Stimulated activated naive B cell treated with anti-CD40 and anti-IgM and Interleukin-4, amounts not matched to agents 10 μg/mL and 1 μg/mL and 100 μg/mL, for 72 hours (primary cell): ENCODE measurements at regions not wholly inside any gene's neighbourhood (a gene's known extent, or its start where the extent isn't known, plus 50 kb on each side); places are given as distances from the start of the nearest gene placed in this dataset.
"Not testable (repeated sequence)": the region's sequence is repeated elsewhere in the genome, so short reads cannot be mapped to it uniquely, and the experiment has no call there.

Experiments used
- ATAC-seq, 2 donors: fragments of 150-1000 bp; cut with Tn5 transposase; replicated peaks; 2 replicates each; pipeline ENCODE4 v1.10.0; 2021; ENCODE audit warnings: moderate library complexity in 1 of 2
- DNase-seq: peaks from one replicate; pipeline ENCODE4 v3.0.0; 2021
- H3K27ac Mint-ChIP-seq: one replicate; pipeline ENCODE4 v1.8.0; 2022; ENCODE audit warnings: mild to moderate bottlenecking, mixed read lengths
- H3K27me3 Mint-ChIP-seq, 2 donors: one replicate each; pipeline ENCODE4 v1.8.0; 2022; ENCODE audit warnings: mixed read lengths in 2 of 2
- H3K36me3 Mint-ChIP-seq, 2 donors: one replicate each; pipeline ENCODE4 v1.8.0; 2022; ENCODE audit warnings: mixed read lengths in 2 of 2, mild to moderate bottlenecking in 1 of 2
- H3K4me1 Mint-ChIP-seq, 2 donors: one replicate each; pipeline ENCODE4 v1.8.0; 2022; ENCODE audit warnings: mixed read lengths in 2 of 2, mild to moderate bottlenecking in 1 of 2
- H3K4me3 Mint-ChIP-seq, 2 donors: one replicate each; pipeline ENCODE4 v1.8.0; 2022; ENCODE audit warnings: mild to moderate bottlenecking in 2 of 2, mixed read lengths in 2 of 2, moderate library complexity in 1 of 2
- H3K9me3 Mint-ChIP-seq, 2 donors: one replicate each; pipeline ENCODE4 v1.8.0; 2022; ENCODE audit warnings: mixed read lengths in 2 of 2, mild to moderate bottlenecking in 1 of 2

GRCh38 chr1:81542196-81542595 lies 258.5 kb upstream of the ADGRL2 start:
- DNase-seq (no peak), ATAC-seq (no peak)
- no peak overlapping the region for H3K27ac Mint-ChIP-seq
- no peaks in the 10 kb centered on the region for H3K27me3 Mint-ChIP-seq
- H3K9me3 Mint-ChIP-seq: no peaks in the 10 kb centered on the region
- no peak overlapping the region for H3K4me3 Mint-ChIP-seq
- H3K4me1 Mint-ChIP-seq: no peaks in the 10 kb centered on the region
- H3K36me3 Mint-ChIP-seq: no peaks in the 10 kb centered on the region

GRCh38 chr1:81540216-81540615 lies 260.5 kb upstream of the ADGRL2 start:
- Mint-ChIP-seq H3K4me3 (no peak overlapping the region), H3K27me3 (no peaks in the 10 kb centered on the region), H3K9me3 (no peaks in the 10 kb centered on the region), H3K27ac (no peak overlapping the region), H3K36me3 (no peaks in the 10 kb centered on the region), H3K4me1 (no peaks in the 10 kb centered on the region)
- no peak for DNase-seq
- ATAC-seq: no peak

GRCh38 chr1:81529014-81529413 lies 271.7 kb upstream of the ADGRL2 start:
- no peak overlapping the region for H3K27ac Mint-ChIP-seq
- H3K4me3 Mint-ChIP-seq: no peak overlapping the region
- no peaks in the 10 kb centered on the region for H3K9me3 Mint-ChIP-seq
- DNase-seq: no peak
- H3K36me3 Mint-ChIP-seq: no peaks in the 10 kb centered on the region
- ATAC-seq: no peak
- H3K4me1 Mint-ChIP-seq: no peaks in the 10 kb centered on the region
- no peaks in the 10 kb centered on the region for H3K27me3 Mint-ChIP-seq

- Mint-ChIP-seq H3K36me3 (no peaks in the 10 kb centered on the region), H3K27ac (no peak overlapping the region)
- no peak for ATAC-seq
Observed at GRCh38 chr1:81525085-81525484, 275.6 kb upstream of the ADGRL2 start.

GRCh38 chr1:81519987-81520386 lies 280.7 kb upstream of the ADGRL2 start:
- no peaks in the 10 kb centered on the region for H3K4me1 Mint-ChIP-seq
- no peaks in the 10 kb centered on the region for H3K27me3 Mint-ChIP-seq
- no peak for ATAC-seq
- H3K9me3 Mint-ChIP-seq: peaks cover 0 to 2% of the 10 kb centered on the region in 2 donors
- H3K4me3 Mint-ChIP-seq: no peak overlapping the region
- H3K36me3 Mint-ChIP-seq: no peaks in the 10 kb centered on the region
- H3K27ac Mint-ChIP-seq: no peak overlapping the region
- DNase-seq: no peak

More at GRCh38 chr1:81525085-81525484, 275.6 kb upstream of the ADGRL2 start:
- no peaks in the 10 kb centered on the region for H3K4me1 Mint-ChIP-seq
- no peaks in the 10 kb centered on the region for H3K27me3 Mint-ChIP-seq
- no peak overlapping the region for H3K4me3 Mint-ChIP-seq
- DNase-seq: no peak
- peaks cover 0 to 2% of the 10 kb centered on the region in 2 donors for H3K9me3 Mint-ChIP-seq

GRCh38 chr1:81517987-81518386 lies 282.7 kb upstream of the ADGRL2 start:
- H3K9me3 Mint-ChIP-seq: peaks cover 0 to 2% of the 10 kb centered on the region in 2 donors
- no peak for DNase-seq
- H3K27ac Mint-ChIP-seq: no peak overlapping the region
- H3K27me3 Mint-ChIP-seq: no peaks in the 10 kb centered on the region
- no peaks in the 10 kb centered on the region for H3K36me3 Mint-ChIP-seq
- no peak overlapping the region for H3K4me3 Mint-ChIP-seq
- no peak for ATAC-seq
- H3K4me1 Mint-ChIP-seq: no peaks in the 10 kb centered on the region

GRCh38 chr1:81513796-81514354 lies 286.9 kb upstream of the ADGRL2 start:
- Mint-ChIP-seq H3K27ac (no peak overlapping the region), H3K4me3 (no peak overlapping the region), H3K4me1 (no peaks in the 10 kb centered on the region), H3K9me3 (no peaks in the 10 kb centered on the region), H3K36me3 (no peaks in the 10 kb centered on the region), H3K27me3 (no peaks in the 10 kb centered on the region)
- ATAC-seq (no peak), DNase-seq (no peak)

GRCh38 chr1:81512252-81513003 lies 288.3 kb upstream of the ADGRL2 start:
- ATAC-seq (no peak), DNase-seq (no peak)
- Mint-ChIP-seq H3K36me3 (no peaks in the 10 kb centered on the region), H3K4me1 (no peaks in the 10 kb centered on the region), H3K27me3 (no peaks in the 10 kb centered on the region), H3K4me3 (no peak overlapping the region), H3K27ac (no peak overlapping the region), H3K9me3 (no peaks in the 10 kb centered on the region)

GRCh38 chr1:81511281-81511680 lies 289.5 kb upstream of the ADGRL2 start:
- Mint-ChIP-seq H3K36me3 (no peaks in the 10 kb centered on the region), H3K9me3 (no peaks in the 10 kb centered on the region), H3K27me3 (no peaks in the 10 kb centered on the region), H3K4me3 (no peak overlapping the region), H3K4me1 (no peaks in the 10 kb centered on the region), H3K27ac (no peak overlapping the region)
- DNase-seq (no peak), ATAC-seq (no peak)

- Mint-ChIP-seq H3K9me3 (no peaks in the 10 kb centered on the region), H3K27me3 (no peaks in the 10 kb centered on the region), H3K36me3 (no peaks in the 10 kb centered on the region), H3K27ac (no peak overlapping the region), H3K4me3 (no peak overlapping the region), H3K4me1 (peaks cover 0 to 1% of the 10 kb centered on the region in 2 donors)
- ATAC-seq (no peak), DNase-seq (no peak)
Observed at GRCh38 chr1:81510701-81511100, 290.0 kb upstream of the ADGRL2 start.

- no peak for ATAC-seq
- Mint-ChIP-seq H3K36me3 (no peaks in the 10 kb centered on the region), H3K27ac (no peak overlapping the region), H3K4me1 (peaks cover 0 to 3% of the 10 kb centered on the region in 2 donors), H3K27me3 (no peaks in the 10 kb centered on the region), H3K4me3 (no peak overlapping the region), H3K9me3 (no peaks in the 10 kb centered on the region)
- no peak for DNase-seq
Observed at GRCh38 chr1:81509594-81509993, 291.1 kb upstream of the ADGRL2 start.

- Mint-ChIP-seq H3K27ac (no peak overlapping the region), H3K9me3 (no peaks in the 10 kb centered on the region), H3K36me3 (no peaks in the 10 kb centered on the region), H3K27me3 (no peaks in the 10 kb centered on the region), H3K4me1 (peaks cover 0 to 3% of the 10 kb centered on the region in 2 donors), H3K4me3 (no peak overlapping the region)
- no peak for ATAC-seq
- DNase-seq: no peak
Observed at GRCh38 chr1:81506699-81507098, 294.0 kb upstream of the ADGRL2 start.

GRCh38 chr1:81505831-81506230 lies 294.9 kb upstream of the ADGRL2 start:
- ATAC-seq (peak; percentile 47 to 63), DNase-seq (no peak)
- H3K27me3 Mint-ChIP-seq: no peaks in the 10 kb centered on the region
- H3K4me3 Mint-ChIP-seq: no peak overlapping the region
- peaks cover 0 to 3% of the 10 kb centered on the region in 2 donors for H3K4me1 Mint-ChIP-seq
- H3K36me3 Mint-ChIP-seq: no peaks in the 10 kb centered on the region
- H3K9me3 Mint-ChIP-seq: no peaks in the 10 kb centered on the region
- no peak overlapping the region for H3K27ac Mint-ChIP-seq

GRCh38 chr1:81504820-81505219 lies 295.9 kb upstream of the ADGRL2 start:
- H3K4me3 Mint-ChIP-seq, ATAC-seq, H3K27me3 Mint-ChIP-seq, H3K36me3 Mint-ChIP-seq, H3K27ac Mint-ChIP-seq, H3K4me1 Mint-ChIP-seq, DNase-seq, H3K9me3 Mint-ChIP-seq: not testable (repeated sequence)

- H3K27me3 Mint-ChIP-seq, H3K36me3 Mint-ChIP-seq, H3K27ac Mint-ChIP-seq, ATAC-seq, H3K9me3 Mint-ChIP-seq, H3K4me1 Mint-ChIP-seq, DNase-seq, H3K4me3 Mint-ChIP-seq: not testable (repeated sequence)
Observed at GRCh38 chr1:81502705-81503104, 298.0 kb upstream of the ADGRL2 start.
